ENCODE measurements at regions not wholly inside any gene's neighbourhood (a gene's known extent, or its start where the extent isn't known, plus 50 kb on each side); places are given as distances from the start of the nearest gene placed in this dataset.

DNA sequence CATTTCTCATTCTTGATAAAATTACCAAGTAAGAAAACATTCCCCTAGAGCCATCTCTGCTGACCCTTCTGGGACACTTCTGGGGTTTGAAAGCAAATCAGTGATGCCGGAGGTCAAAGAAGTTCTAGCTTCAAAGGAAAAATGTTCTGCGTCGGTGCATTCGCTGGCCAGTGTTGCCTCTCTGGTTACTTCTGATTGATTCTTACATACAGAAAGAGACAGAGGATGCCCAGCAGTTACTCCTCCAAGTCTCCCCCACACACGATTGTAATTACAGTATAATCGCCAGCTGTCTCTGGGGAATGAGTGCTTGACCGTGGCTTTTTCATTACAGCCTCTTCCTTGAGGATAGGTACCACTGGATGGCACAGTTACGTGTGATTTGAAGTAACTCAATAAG, 150.9 kb downstream of the SNX19 start:
- TF ChIP-seq, protein P1, sequence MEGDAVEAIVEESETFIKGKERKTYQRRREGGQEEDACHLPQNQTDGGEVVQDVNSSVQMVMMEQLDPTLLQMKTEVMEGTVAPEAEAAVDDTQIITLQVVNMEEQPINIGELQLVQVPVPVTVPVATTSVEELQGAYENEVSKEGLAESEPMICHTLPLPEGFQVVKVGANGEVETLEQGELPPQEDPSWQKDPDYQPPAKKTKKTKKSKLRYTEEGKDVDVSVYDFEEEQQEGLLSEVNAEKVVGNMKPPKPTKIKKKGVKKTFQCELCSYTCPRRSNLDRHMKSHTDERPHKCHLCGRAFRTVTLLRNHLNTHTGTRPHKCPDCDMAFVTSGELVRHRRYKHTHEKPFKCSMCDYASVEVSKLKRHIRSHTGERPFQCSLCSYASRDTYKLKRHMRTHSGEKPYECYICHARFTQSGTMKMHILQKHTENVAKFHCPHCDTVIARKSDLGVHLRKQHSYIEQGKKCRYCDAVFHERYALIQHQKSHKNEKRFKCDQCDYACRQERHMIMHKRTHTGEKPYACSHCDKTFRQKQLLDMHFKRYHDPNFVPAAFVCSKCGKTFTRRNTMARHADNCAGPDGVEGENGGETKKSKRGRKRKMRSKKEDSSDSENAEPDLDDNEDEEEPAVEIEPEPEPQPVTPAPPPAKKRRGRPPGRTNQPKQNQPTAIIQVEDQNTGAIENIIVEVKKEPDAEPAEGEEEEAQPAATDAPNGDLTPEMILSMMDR (IDR thresholded peaks at IDR 0.05) = no peak
- no peak for TF ChIP-seq EZH2 (IDR thresholded peaks at IDR 0.05; ENCODE audit: borderline replicate concordance, insufficient read depth, low read depth, low read length, poor library complexity, severe bottlenecking)

Measured in B cell (primary cell).